NCI-H187 (cell line): ENCODE measurements at regions not wholly inside any gene's neighbourhood (a gene's known extent, or its start where the extent isn't known, plus 50 kb on each side); places are given as distances from the start of the nearest gene placed in this dataset.

Experiments
- DNase-seq, 2 experiments: peaks; one replicate each; lab custom pipeline; 2025; lab: John Stamatoyannopoulos, UW

DNA sequence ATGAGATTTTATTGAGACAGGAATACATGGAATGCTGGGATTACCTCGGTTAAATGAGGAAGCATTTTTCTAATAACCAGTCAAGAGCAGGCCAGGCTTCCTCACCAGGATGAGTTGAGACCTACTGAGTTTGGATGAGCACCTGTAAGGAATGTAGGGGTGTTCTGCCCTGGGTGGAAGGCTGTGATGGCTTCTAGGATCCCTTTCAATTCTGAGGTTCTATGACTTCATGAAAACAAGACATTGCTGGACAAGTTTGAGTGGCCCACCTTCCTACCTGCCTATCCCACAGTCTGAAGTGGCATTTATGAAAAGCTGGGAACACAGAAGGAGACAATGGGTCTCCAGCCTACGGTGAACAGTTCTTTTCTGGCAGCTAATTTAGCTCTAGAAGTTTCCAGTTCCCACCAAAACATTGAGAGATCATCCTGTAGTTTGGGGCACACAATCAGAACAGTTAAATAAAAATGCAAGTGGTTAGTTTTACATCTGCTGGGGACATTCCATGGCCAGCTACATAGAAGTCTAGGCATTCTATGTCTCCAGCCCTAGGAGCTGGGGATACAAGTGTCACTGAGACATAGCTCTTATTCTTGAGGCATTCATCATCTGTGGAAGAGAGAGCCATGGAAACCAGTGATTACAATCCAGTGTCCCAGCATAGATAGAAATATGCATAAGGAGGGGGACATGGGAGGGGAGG is 51.3 kb upstream of the TSPAN2 start:
- no peak for DNase-seq

DNA sequence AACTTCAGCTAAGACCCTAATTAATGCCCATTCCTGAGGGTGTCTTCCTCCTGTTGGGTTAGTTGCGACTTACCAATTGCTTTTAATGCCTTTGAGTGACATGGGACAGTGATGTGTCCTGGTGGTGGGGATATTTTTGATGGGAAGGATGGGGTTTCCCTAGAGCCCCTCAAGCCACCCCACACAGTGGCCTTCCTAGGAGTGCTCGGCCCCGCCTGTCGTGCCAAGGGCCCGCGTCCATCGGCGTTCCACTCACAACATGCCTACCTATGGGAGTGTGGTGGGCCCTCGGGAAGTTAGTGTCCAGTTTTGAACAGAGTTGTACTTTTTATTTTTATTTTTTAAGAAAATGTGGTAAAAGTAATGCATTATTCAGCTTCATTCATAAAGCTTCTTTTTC is 50.1 kb upstream of the TSPAN2 start:
- no peak for DNase-seq
